Adrenal gland (tissue), 5 donors: ENCODE measurements at regions not wholly inside any gene's neighbourhood (a gene's known extent, or its start where the extent isn't known, plus 50 kb on each side); places are given as distances from the start of the nearest gene placed in this dataset.

ENCODE experiments used
- CTCF ChIP-seq, 6 experiments: fragments of 450-650 bp in 4 of 6; fragments of 200-600 bp in 2 of 6; sonication (generic) in 1 of 6; IDR thresholded peaks; 1 replicate in 5 of 6; 2 replicates in 1 of 6; pipeline versions ENCODE4 v1.5.1 to v1.8.0; 2016 to 2021; ENCODE audit warnings: antibody characterized with exemption in 6 of 6, mild to moderate bottlenecking in 2 of 6, moderate library complexity in 1 of 6
- POLR2A ChIP-seq, 2 donors: fragments of 450-650 bp; IDR thresholded peaks; one replicate each; pipeline ENCODE4 v1.6.1; 2017; ENCODE audit warnings: antibody characterized with exemption in 2 of 2, mild to moderate bottlenecking in 2 of 2, moderate library complexity in 1 of 2
- donor health status: DM: no; HTN: no; CAD: no.

GRCh38 chr15:62914461-62915079 is 128.0 kb upstream of the TPM1 start:
- TF ChIP-seq CTCF (IDR thresholded peaks at IDR 0.05) (no peak), POLR2A (IDR thresholded peaks at IDR 0.05) (no peak)
